ENCODE measurements at regions not wholly inside any gene's neighbourhood (a gene's known extent, or its start where the extent isn't known, plus 50 kb on each side); places are given as distances from the start of the nearest gene placed in this dataset.

DNA sequence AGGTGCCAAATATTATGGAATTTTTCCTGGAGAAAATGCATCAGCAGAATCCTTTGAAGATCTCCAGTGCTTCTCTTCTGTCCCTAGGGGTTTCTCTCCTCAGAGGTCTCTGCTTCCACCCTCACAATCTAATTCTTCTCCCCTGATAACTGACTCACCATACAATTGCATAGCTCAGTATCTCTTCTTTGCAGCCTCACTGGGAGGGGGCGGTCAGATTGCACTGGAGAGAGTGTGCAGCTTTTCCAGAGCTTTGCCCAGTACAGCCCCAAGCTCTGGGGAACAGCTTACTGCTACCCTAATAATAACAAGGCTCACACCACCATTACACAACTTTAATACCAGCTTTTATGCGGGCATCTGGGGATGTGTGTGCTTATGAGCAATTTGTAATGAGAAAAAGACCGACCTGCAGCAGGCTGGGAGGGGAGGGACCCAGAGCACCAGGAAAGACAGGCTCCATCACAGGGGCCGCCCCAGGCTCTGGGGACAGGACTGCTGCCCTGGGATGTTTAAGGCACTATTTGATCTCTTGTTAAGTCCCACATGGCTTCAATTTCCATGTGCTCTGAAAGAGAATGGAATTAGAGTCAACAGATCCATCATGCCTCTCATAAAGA lies 276.6 kb upstream of the SIX2 start:
- DNase-seq (ENCODE audit: low spot score) = no peak
- no peaks in the 10 kb centered on the region for H3K36me3 ChIP-seq (ENCODE audit: insufficient read depth, low read length, poor library complexity, severe bottlenecking)
- no peaks in the 10 kb centered on the region for H3K27me3 ChIP-seq (replicated peaks; ENCODE audit: insufficient read depth, low read depth, low read length, poor library complexity)
- CTCF ChIA-PET = no interaction called here
- no peak overlapping the region for H3K27ac ChIP-seq (ENCODE audit: low read depth, low read length, poor library complexity, severe bottlenecking)
- intact Hi-C loops (cut with micrococcal nuclease; ENCODE audit: unreplicated experiment) = no loop called here
- no TSS peak for BruUV-seq (replicated peaks)
- TF ChIP-seq CTCF (conservative IDR thresholded peaks at IDR 0.05; ENCODE audit: low read depth, low read length) (no peak), EZH2 (IDR thresholded peaks at IDR 0.05; ENCODE audit: borderline replicate concordance, low read depth, low read length, poor library complexity, severe bottlenecking) (no peak)
- H3K4me1 ChIP-seq (ENCODE audit: insufficient read depth, low read length, poor library complexity, severe bottlenecking) = no peaks in the 10 kb centered on the region
- no peaks in the 10 kb centered on the region for H3K9me3 ChIP-seq (ENCODE audit: low read depth, low read length, poor library complexity, severe bottlenecking)
- POLR2A ChIA-PET (ENCODE audit: low non-redundant PET) = no interaction called here
- no peak overlapping the region for H3K4me3 ChIP-seq (ENCODE audit: low read depth, low read length, poor library complexity, severe bottlenecking)

DNA sequence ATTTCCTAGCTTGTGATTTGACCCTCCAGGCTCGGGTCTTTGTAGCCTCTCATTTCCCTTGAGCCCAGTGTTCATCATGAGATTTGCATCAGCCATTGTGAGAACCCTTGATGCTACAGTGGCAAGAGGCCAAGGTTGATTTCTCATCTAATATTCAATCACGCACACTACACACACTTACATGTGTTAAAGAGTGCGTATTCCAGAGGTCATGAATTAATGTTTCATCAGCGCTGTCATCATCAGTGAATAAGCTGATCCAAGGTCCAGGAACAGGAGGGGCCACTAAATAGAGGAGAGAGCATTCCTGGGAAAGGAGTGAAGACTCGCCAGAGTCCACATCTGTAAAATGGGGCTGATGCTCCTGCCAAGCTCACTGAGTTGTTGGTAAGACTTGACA lies 276.1 kb upstream of the SIX2 start:
- no peak for DNase-seq (ENCODE audit: low spot score)
- intact Hi-C loops (cut with micrococcal nuclease; ENCODE audit: unreplicated experiment) = no loop called here
- Histone ChIP-seq H3K4me1 (ENCODE audit: insufficient read depth, low read length, poor library complexity, severe bottlenecking) (no peaks in the 10 kb centered on the region), H3K36me3 (ENCODE audit: insufficient read depth, low read length, poor library complexity, severe bottlenecking) (no peaks in the 10 kb centered on the region), H3K27ac (ENCODE audit: low read depth, low read length, poor library complexity, severe bottlenecking) (no peak overlapping the region), H3K4me3 (ENCODE audit: low read depth, low read length, poor library complexity, severe bottlenecking) (no peak overlapping the region), H3K9me3 (ENCODE audit: low read depth, low read length, poor library complexity, severe bottlenecking) (no peaks in the 10 kb centered on the region), H3K27me3 (replicated peaks; ENCODE audit: insufficient read depth, low read depth, low read length, poor library complexity) (no peaks in the 10 kb centered on the region)
- ChIA-PET CTCF (no interaction called here), POLR2A (ENCODE audit: low non-redundant PET) (no interaction called here)
- BruUV-seq (replicated peaks) = no TSS peak
- TF ChIP-seq EZH2 (IDR thresholded peaks at IDR 0.05; ENCODE audit: borderline replicate concordance, low read depth, low read length, poor library complexity, severe bottlenecking) = no peak
- TF ChIP-seq CTCF (conservative IDR thresholded peaks at IDR 0.05; ENCODE audit: low read depth, low read length) = no peak

GRCh38 chr2:45284621-45284995 lies 275.4 kb upstream of the SIX2 start:
- no peak overlapping the region for H3K27ac ChIP-seq (ENCODE audit: low read depth, low read length, poor library complexity, severe bottlenecking)
- H3K4me3 ChIP-seq (ENCODE audit: low read depth, low read length, poor library complexity, severe bottlenecking) = no peak overlapping the region
- no peaks in the 10 kb centered on the region for H3K27me3 ChIP-seq (replicated peaks; ENCODE audit: insufficient read depth, low read depth, low read length, poor library complexity)
- BruUV-seq (replicated peaks) = no TSS peak
- intact Hi-C loops (cut with micrococcal nuclease; ENCODE audit: unreplicated experiment) = no loop called here
- TF ChIP-seq EZH2 (IDR thresholded peaks at IDR 0.05; ENCODE audit: borderline replicate concordance, low read depth, low read length, poor library complexity, severe bottlenecking) (no peak), CTCF (conservative IDR thresholded peaks at IDR 0.05; ENCODE audit: low read depth, low read length) (no peak)
- DNase-seq (ENCODE audit: low spot score) = no peak
- no peaks in the 10 kb centered on the region for H3K36me3 ChIP-seq (ENCODE audit: insufficient read depth, low read length, poor library complexity, severe bottlenecking)
- ChIA-PET POLR2A (ENCODE audit: low non-redundant PET) (no interaction called here), CTCF (no interaction called here)
- no peaks in the 10 kb centered on the region for H3K4me1 ChIP-seq (ENCODE audit: insufficient read depth, low read length, poor library complexity, severe bottlenecking)
- no peaks in the 10 kb centered on the region for H3K9me3 ChIP-seq (ENCODE audit: low read depth, low read length, poor library complexity, severe bottlenecking)

Measured in A673 (cell line).